Vagina (tissue), 2 donors: ENCODE measurements at regions not wholly inside any gene's neighbourhood (a gene's known extent, or its start where the extent isn't known, plus 50 kb on each side); places are given as distances from the start of the nearest gene placed in this dataset.

ENCODE experiments used
- DNase-seq, 2 donors: peaks; one replicate each; pipeline ENCODE4 v3.0.0-alpha.2; 2017; ENCODE audit errors: extremely low spot score in 2 of 2
- H3K27ac ChIP-seq: fragments of 200-600 bp; sonication (generic); one replicate; pipeline ENCODE4 v1.5.1; 2019
- H3K27me3 ChIP-seq: fragments of 200-600 bp; sonication (generic); one replicate; pipeline ENCODE4 v1.5.1; 2019
- H3K36me3 ChIP-seq, 2 donors: fragments of 200-600 bp; sonication (generic); one replicate each; pipeline ENCODE4 v1.5.1; 2017 to 2019
- H3K4me1 ChIP-seq: fragments of 200-600 bp; sonication (generic); one replicate; pipeline ENCODE4 v1.5.1; 2019
- H3K4me3 ChIP-seq, 2 donors: fragments of 200-600 bp; sonication (generic); 1 replicate in 1 of 2; 2 replicates in 1 of 2; pipeline ENCODE4 v1.5.1; 2016 to 2019
- H3K9me3 ChIP-seq: fragments of 200-600 bp; sonication (generic); one replicate; pipeline ENCODE4 v1.5.1; 2019
- CTCF ChIP-seq, 3 experiments: fragments of 450-650 bp in 2 of 3; fragments of 200-600 bp in 1 of 3; sonication (generic) in 1 of 3; IDR thresholded peaks; one replicate each; pipeline ENCODE4 v1.5.1; 2017 to 2019; ENCODE audit warnings: antibody characterized with exemption in 3 of 3, mild to moderate bottlenecking in 2 of 3, moderate library complexity in 2 of 3
- POLR2A ChIP-seq, 2 donors: fragments of 450-650 bp; IDR thresholded peaks; one replicate each; pipeline ENCODE4 v1.6.1; 2017; ENCODE audit warnings: antibody characterized with exemption in 2 of 2, mild to moderate bottlenecking in 2 of 2, moderate library complexity in 2 of 2
- POLR2AphosphoS5 ChIP-seq, 2 donors: sonication (generic); formaldehyde crosslinking; IDR thresholded peaks; one replicate each; pipeline ENCODE4 v1.9.0; 2017; ENCODE audit warnings: antibody characterized with exemption in 2 of 2, mild to moderate bottlenecking in 2 of 2, low read depth in 1 of 2; ENCODE audit not compliant: insufficient read depth in 1 of 2
- intact Hi-C: fragments of 100-400 bp; cut with DNase I; formaldehyde crosslinking; loops from one replicate; pipeline ENCODE4 v1.15.1; 2023

GRCh38 chr1:81392526-81393226, 408.1 kb upstream of the ADGRL2 start:
- no peaks in the 10 kb centered on the region for H3K36me3 ChIP-seq
- no peaks in the 10 kb centered on the region for H3K4me1 ChIP-seq
- intact Hi-C loops: no loop called here
- DNase-seq: no peak
- H3K27ac ChIP-seq: no peak overlapping the region
- no peaks in the 10 kb centered on the region for H3K9me3 ChIP-seq
- H3K27me3 ChIP-seq: no peaks in the 10 kb centered on the region
- H3K4me3 ChIP-seq: no peak overlapping the region
- TF ChIP-seq POLR2A (IDR thresholded peaks at IDR 0.05) (no peak), POLR2AphosphoS5 (IDR thresholded peaks at IDR 0.05; ENCODE audit: insufficient read depth in 1 of 2, low read depth in 1 of 2) (no peak), CTCF (IDR thresholded peaks at IDR 0.05) (no peak)

GRCh38 chr1:81391125-81391828, 409.5 kb upstream of the ADGRL2 start:
- DNase-seq: no peak
- intact Hi-C loops: no loop called here
- no peaks in the 10 kb centered on the region for H3K4me1 ChIP-seq
- H3K27me3 ChIP-seq: no peaks in the 10 kb centered on the region
- H3K4me3 ChIP-seq: no peak overlapping the region
- TF ChIP-seq CTCF (IDR thresholded peaks at IDR 0.05) (no peak), POLR2AphosphoS5 (IDR thresholded peaks at IDR 0.05; ENCODE audit: insufficient read depth in 1 of 2, low read depth in 1 of 2) (no peak), POLR2A (IDR thresholded peaks at IDR 0.05) (no peak)
- H3K27ac ChIP-seq: no peak overlapping the region
- no peaks in the 10 kb centered on the region for H3K9me3 ChIP-seq
- no peaks in the 10 kb centered on the region for H3K36me3 ChIP-seq

- no peak for DNase-seq
- Histone ChIP-seq H3K9me3 (no peaks in the 10 kb centered on the region), H3K4me1 (no peaks in the 10 kb centered on the region), H3K27ac (no peak overlapping the region), H3K36me3 (no peaks in the 10 kb centered on the region), H3K4me3 (no peak overlapping the region), H3K27me3 (no peaks in the 10 kb centered on the region)
- TF ChIP-seq CTCF (IDR thresholded peaks at IDR 0.05) (no peak), POLR2A (IDR thresholded peaks at IDR 0.05) (no peak), POLR2AphosphoS5 (IDR thresholded peaks at IDR 0.05; ENCODE audit: insufficient read depth in 1 of 2, low read depth in 1 of 2) (no peak)
- intact Hi-C loops: no loop called here
Observed at GRCh38 chr1:81388435-81388834, 412.3 kb upstream of the ADGRL2 start.

GRCh38 chr1:81387446-81387845, 413.3 kb upstream of the ADGRL2 start:
- H3K27me3 ChIP-seq: no peaks in the 10 kb centered on the region
- H3K4me3 ChIP-seq: no peak overlapping the region
- TF ChIP-seq POLR2AphosphoS5 (IDR thresholded peaks at IDR 0.05; ENCODE audit: insufficient read depth in 1 of 2, low read depth in 1 of 2): no peak
- TF ChIP-seq POLR2A (IDR thresholded peaks at IDR 0.05): no peak
- no peak for TF ChIP-seq CTCF (IDR thresholded peaks at IDR 0.05)
- intact Hi-C loops: no loop called here
- no peaks in the 10 kb centered on the region for H3K36me3 ChIP-seq
- no peak for DNase-seq
- no peak overlapping the region for H3K27ac ChIP-seq
- H3K9me3 ChIP-seq: no peaks in the 10 kb centered on the region
- no peaks in the 10 kb centered on the region for H3K4me1 ChIP-seq

DNA sequence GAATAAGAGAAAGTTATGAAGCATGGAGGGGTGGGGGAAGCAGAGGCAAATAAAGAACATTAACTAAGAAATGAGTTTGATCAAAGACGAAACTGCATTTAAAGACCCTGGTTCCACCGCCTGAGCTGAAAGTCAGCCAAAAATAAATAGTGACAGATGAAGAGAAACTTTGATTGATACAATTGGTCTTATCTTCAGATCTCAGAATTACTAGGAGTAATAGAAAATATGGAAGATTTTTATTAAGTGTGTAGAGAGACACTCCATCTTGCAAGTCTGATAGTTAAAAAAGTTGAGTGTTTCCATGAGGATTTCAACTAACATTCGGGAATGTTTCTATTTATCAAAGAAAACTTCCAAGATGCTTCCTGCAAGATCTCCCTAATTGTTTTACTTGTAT, 418.2 kb upstream of the ADGRL2 start:
- Histone ChIP-seq H3K36me3 (no peaks in the 10 kb centered on the region), H3K4me3 (no peak overlapping the region), H3K27me3 (no peaks in the 10 kb centered on the region), H3K4me1 (no peaks in the 10 kb centered on the region), H3K27ac (no peak overlapping the region), H3K9me3 (no peaks in the 10 kb centered on the region)
- no peak for DNase-seq
- TF ChIP-seq POLR2A (IDR thresholded peaks at IDR 0.05) (no peak), CTCF (IDR thresholded peaks at IDR 0.05) (no peak), POLR2AphosphoS5 (IDR thresholded peaks at IDR 0.05; ENCODE audit: insufficient read depth in 1 of 2, low read depth in 1 of 2) (no peak)
- intact Hi-C loops: no loop called here
